ENCODE measurements at regions not wholly inside any gene's neighbourhood (a gene's known extent, or its start where the extent isn't known, plus 50 kb on each side); places are given as distances from the start of the nearest gene placed in this dataset.
"Not testable (repeated sequence)": the region's sequence is repeated elsewhere in the genome, so short reads cannot be mapped to it uniquely, and the experiment has no call there.

DNA sequence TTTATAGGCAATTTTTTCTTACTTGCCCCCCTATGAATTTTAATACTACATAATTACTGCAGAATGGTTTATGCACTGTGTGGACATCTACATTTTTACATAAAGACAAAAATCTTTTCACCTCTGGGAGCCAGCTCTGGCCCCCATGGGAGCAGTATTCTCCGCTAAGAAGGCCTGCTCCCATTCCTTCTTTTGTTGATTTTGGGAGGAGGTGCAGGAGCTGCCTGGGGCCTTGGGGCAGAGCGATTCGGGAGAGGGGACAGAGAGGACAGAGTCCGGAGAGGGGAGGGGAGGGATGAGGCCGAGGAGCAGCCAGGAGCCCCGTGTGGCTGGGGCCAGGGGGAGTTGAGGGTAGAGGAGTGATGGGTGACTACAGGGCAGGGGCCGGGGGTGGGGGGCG is 452.0 kb downstream of the PREX1 start:
- DNase-seq = no peak

DNA sequence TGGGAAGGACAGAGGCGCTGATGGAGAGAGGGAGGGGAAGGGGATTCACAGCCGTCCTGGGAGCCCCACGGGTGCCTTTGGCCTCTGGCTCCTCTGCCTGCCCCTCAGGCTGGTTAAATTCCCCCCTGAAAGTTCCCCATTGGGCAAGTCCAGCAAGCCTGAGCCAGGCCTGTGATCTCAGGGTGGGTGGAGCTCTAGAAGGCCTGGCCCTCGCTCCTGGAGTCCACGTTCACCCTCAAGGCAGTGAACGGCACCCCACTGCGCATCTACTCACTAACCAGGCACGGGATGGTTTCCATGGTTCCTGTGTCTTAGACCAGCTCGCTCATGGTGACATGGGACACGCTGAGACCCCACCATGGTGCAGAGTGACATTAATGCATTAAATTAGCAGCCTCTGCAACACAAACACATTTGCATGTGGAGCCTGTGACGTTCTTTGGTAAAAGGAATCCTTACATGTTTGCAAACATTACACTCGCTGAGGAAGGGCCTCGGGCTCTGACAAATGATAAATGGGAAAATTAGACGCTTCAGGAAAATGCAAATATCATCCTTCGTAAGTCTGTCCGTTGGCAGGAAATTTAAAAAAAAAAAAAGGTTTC is 452.7 kb downstream of the PREX1 start:
- DNase-seq = no peak

GRCh38 chr20:48374031-48374907 is 453.5 kb downstream of the PREX1 start:
- not testable (repeated sequence) for DNase-seq

DNA sequence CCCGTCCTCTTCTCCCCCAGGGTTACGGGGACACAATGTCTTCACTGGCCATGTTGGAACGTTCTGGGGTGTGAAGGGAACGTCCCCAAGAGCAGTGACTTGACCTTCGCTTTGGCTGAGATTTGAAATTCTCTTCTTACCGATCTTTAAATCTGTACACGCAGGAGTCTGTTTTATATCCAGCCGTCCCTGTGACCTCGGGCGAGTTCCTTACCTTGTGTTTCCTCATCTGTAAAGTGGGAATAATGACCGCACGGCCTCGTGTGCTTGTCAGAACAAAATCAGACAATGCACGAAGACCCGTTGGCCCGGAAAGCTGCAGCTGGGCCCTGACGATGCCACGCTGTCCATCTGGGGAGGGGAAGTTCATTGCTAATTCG is 454.3 kb downstream of the PREX1 start:
- DNase-seq = no peak

DNA sequence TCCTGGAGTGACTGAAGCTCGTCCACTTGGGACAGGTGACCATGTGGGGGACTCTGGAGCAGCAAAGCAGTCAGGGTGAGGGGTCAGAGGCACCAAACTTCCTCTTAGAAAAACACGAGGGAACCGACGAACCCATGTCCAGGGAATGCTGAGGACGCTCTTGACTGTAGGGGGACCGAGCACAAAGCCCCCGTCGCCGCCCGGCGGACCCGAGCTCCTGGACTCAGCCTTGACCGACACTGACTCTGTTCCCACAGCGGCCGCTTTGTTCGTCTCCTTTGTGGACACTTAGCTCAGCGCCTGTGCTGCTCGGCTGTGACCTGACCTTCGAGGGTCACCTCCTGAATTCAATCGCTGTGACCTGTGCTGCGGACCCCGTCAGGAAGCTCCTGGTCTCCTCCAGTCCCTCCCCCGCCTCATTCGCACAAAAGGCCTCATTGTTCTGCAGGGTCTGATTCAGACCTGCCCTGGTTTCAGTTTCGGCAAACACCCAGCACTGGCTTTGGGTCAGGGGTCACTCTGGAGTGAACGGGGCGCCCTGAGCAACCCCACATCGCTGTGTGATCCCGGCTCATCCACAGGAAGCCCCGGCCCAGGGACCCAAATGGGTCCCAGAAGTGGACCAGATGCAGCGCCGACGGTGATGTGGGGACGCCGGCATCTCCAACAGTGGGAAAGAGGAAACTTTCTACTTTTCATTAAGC is 454.8 kb downstream of the PREX1 start:
- DNase-seq = not testable (repeated sequence)

- no peak for DNase-seq
Observed at GRCh38 chr20:48371211-48371610, 456.6 kb downstream of the PREX1 start.

DNA sequence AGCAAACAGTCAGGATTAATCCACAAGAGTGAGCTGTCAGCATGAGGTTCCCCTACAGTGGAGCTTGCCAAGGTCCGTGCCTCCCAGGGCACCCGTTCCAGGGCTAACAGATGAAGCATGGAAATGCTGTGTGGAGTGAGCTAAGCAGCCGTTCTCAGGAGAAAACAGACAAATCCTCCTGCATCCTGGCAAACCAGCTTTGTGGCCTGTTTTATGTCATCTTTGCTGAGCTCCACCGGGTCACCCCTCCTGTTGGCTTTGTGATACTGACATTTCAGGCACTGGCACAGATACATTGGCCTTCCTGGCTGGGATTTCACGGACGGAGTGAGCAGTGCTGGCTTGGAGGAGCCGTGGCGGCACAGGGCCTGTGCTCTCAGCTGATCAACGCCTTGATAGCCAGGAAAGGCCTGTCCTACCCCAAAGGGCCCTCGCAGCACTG is 459.2 kb downstream of the PREX1 start:
- DNase-seq = not testable (repeated sequence)

GRCh38 chr20:48367541-48368358 is 460.0 kb downstream of the PREX1 start:
- DNase-seq = not testable (repeated sequence)

GRCh38 chr20:48366230-48366629 is 461.6 kb downstream of the PREX1 start:
- no peak for DNase-seq

DNA sequence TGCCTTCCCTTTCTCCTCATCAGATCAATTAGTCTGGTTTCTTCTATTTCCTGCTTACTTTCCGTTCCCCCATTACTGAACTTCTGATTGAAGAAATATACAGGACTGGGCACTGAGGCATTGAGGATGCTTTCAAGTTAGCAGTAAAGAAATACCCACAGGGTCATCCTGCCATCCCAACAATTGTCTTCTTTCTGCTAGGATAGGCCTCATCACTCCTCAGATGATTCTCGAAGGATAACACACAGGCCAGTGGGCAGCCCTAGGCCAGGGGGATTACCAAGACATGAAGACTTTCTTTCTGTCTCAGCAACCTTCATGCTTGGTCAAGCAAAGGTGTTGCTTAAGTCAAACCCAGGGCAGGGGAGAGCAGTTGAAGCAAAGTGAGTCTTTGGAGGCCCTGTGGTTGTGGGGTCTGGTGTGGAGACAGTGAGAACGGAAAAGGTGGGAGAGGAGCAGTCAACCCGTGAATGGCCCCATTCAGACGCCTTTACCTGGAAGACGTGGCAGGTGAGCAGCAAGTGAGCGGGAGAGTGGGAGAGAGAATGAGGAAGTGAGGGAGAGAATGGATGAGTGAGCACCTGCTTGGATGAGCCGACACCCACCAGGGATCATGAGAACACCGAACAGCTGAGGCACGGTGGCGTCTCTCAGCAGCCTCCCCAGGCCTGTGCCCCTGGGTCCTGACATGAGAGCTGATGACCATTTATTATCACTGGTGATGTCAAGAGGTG is 462.9 kb downstream of the PREX1 start:
- no peak for DNase-seq

DNA sequence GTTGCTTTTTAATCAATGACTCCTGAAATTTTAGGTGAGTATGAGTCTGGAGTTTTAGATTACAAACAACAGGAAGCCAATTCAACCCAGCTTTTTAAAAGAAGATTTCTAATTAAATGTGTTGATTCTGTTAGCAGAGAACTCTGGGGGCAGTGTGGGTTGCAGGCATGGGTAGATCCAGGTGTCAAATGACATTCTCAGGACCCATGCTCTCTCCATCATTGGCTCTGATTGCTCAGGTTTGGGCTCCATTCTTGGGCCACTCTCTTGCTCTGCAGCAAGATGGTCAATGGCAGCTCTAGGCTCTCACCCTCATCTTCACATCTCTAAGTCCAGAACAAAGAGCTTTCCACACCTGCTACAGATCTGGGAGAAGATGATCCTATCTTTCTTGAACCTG is 463.7 kb downstream of the PREX1 start:
- DNase-seq = no peak

- DNase-seq = no peak
Observed at GRCh38 chr20:48360342-48360975, 467.3 kb downstream of the PREX1 start.

GRCh38 chr20:48359692-48360341 is 468.0 kb downstream of the PREX1 start:
- no peak for DNase-seq

DNA sequence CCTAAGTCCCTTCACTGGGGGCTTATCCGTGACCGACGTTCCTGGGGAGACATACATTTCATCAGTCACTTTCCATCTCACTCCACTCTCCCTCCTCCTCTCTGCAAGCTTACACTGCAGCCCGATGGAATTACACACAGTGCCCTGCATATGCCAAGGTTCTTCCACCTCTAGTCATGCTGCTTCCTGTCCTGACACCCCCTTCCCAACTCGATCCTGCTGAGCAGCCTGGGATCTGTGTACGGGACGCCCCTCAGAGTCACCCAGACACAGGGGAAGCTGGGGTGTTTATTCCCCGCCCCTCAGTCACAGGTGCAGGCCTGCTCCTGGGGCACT is 468.8 kb downstream of the PREX1 start:
- not testable (repeated sequence) for DNase-seq

- DNase-seq = no peak
Observed at GRCh38 chr20:48358176-48359054, 469.4 kb downstream of the PREX1 start.

DNA sequence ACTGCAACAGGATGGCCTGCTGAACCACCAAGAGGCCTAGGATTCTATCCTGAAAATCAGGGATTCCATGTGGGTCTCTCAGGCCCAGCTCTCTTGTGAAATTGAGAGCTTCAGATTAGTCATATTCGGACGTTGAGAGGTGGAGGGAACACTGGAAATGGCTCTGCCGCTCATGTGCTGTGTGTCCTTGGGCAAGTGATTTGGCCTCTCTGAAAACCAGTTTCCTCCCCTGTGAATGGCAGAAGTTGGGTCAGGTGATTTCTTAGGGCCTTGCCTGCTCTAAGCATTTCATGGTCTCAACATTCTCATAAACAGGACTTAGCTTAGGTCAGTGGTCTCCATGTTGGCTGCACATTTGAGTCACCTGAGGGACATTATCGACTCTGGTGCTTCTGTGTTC is 470.1 kb downstream of the PREX1 start:
- no peak for DNase-seq

- DNase-seq = no peak
Observed at GRCh38 chr20:48354903-48355302, 472.9 kb downstream of the PREX1 start.

DNA sequence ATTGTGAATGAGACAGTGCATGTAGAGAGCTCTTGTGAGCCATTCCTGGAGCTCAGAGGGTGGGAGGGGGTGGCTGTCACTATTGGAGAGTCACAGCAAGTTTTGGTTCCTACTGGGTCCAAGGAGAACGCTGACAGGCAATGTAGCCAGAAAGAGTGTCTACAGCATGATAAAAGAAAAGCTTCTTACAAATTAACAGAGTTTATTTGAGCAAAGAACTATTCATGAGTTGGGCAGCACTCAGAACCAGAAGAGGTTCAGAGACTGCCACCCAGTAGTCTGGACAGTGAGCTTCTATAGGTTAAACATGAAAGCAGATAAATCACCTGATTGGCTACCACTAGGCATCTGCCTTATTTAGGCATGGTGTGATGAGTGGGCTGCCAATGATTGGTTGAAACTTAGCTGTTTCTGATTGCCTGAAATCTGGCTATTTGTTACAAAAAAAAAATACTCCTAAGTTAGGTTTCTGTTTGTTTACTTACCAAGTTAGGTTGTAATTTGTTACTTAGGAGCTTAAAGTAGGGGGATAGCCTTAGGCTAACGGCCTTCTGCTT is 473.4 kb downstream of the PREX1 start:
- DNase-seq = no peak

GRCh38 chr20:48352628-48353027 is 475.2 kb downstream of the PREX1 start:
- no peak for DNase-seq

DNA sequence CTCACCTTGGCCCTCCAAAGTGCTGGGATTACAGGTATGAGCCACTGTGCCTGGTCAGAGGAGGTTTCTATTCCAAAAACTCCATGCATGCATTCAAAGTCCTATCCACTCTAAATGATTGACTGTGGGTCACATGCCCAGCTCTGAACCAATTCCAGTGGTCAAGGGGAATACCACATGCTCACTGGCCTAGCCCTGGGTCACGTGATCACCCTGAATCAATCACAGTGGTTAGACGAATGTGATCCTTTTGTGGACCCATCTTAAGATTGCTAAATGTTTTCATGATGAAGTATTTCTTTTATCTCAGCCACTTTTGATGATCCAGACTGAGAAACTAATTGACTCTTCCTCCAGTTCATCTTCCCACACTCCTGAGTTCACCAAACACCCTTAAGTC is 475.8 kb downstream of the PREX1 start:
- no peak for DNase-seq
